ENCODE measurements at regions not wholly inside any gene's neighbourhood (a gene's known extent, or its start where the extent isn't known, plus 50 kb on each side); places are given as distances from the start of the nearest gene placed in this dataset.
"Not testable (repeated sequence)": the region's sequence is repeated elsewhere in the genome, so short reads cannot be mapped to it uniquely, and the experiment has no call there.

GRCh38 chr5:105131045-105131444 lies 1568.5 kb upstream of the NUDT12 start:
- no peaks in the 10 kb centered on the region for H3K36me3 Mint-ChIP-seq
- ATAC-seq (ENCODE audit: low read depth) = no peak
- H3K9me3 Mint-ChIP-seq = peaks cover 9% of the 10 kb centered on the region
- no peak overlapping the region for H3K4me3 Mint-ChIP-seq
- no peak overlapping the region for H3K27ac Mint-ChIP-seq
- no peak for DNase-seq (ENCODE audit: low spot score in 2 of 2)
- no peaks in the 10 kb centered on the region for H3K27me3 Mint-ChIP-seq
- no peaks in the 10 kb centered on the region for H3K4me1 Mint-ChIP-seq

GRCh38 chr5:105101577-105101976 lies 1539.0 kb upstream of the NUDT12 start:
- H3K27ac Mint-ChIP-seq = no peak overlapping the region
- H3K4me1 Mint-ChIP-seq = no peaks in the 10 kb centered on the region
- peaks cover 7% of the 10 kb centered on the region for H3K9me3 Mint-ChIP-seq
- no peaks in the 10 kb centered on the region for H3K27me3 Mint-ChIP-seq
- H3K4me3 Mint-ChIP-seq = no peak overlapping the region
- no peak for DNase-seq (ENCODE audit: low spot score in 2 of 2)
- H3K36me3 Mint-ChIP-seq = no peaks in the 10 kb centered on the region
- ATAC-seq (ENCODE audit: low read depth) = no peak

- H3K4me3 Mint-ChIP-seq = no peak overlapping the region
- H3K27ac Mint-ChIP-seq = no peak overlapping the region
- no peaks in the 10 kb centered on the region for H3K36me3 Mint-ChIP-seq
- DNase-seq (ENCODE audit: low spot score in 2 of 2) (no peak), ATAC-seq (ENCODE audit: low read depth) (no peak)
- H3K27me3 Mint-ChIP-seq = no peaks in the 10 kb centered on the region
- H3K9me3 Mint-ChIP-seq = peaks cover 9% of the 10 kb centered on the region
- H3K4me1 Mint-ChIP-seq = no peaks in the 10 kb centered on the region
These were observed 1526.4 kb upstream of the NUDT12 start for GRCh38 chr5:105088961-105089360.

GRCh38 chr5:105088102-105088501 lies 1525.5 kb upstream of the NUDT12 start:
- Mint-ChIP-seq H3K4me1 (no peaks in the 10 kb centered on the region), H3K9me3 (peaks cover 6% of the 10 kb centered on the region), H3K36me3 (no peaks in the 10 kb centered on the region), H3K27ac (no peak overlapping the region), H3K27me3 (no peaks in the 10 kb centered on the region), H3K4me3 (no peak overlapping the region)
- no peak for DNase-seq (ENCODE audit: low spot score in 2 of 2)
- ATAC-seq (ENCODE audit: low read depth) = no peak

- no peaks in the 10 kb centered on the region for H3K27me3 Mint-ChIP-seq
- no peak overlapping the region for H3K27ac Mint-ChIP-seq
- no peaks in the 10 kb centered on the region for H3K36me3 Mint-ChIP-seq
- no peaks in the 10 kb centered on the region for H3K4me1 Mint-ChIP-seq
- DNase-seq (ENCODE audit: low spot score in 2 of 2) (no peak), ATAC-seq (ENCODE audit: low read depth) (no peak)
- no peak overlapping the region for H3K4me3 Mint-ChIP-seq
- H3K9me3 Mint-ChIP-seq = peaks cover 5% of the 10 kb centered on the region
These were observed 1495.3 kb upstream of the NUDT12 start for GRCh38 chr5:105057893-105058292.

GRCh38 chr5:105057001-105057436 lies 1494.4 kb upstream of the NUDT12 start:
- H3K27me3 Mint-ChIP-seq = no peaks in the 10 kb centered on the region
- DNase-seq (ENCODE audit: low spot score in 2 of 2) = no peak
- no peak overlapping the region for H3K27ac Mint-ChIP-seq
- H3K36me3 Mint-ChIP-seq = no peaks in the 10 kb centered on the region
- ATAC-seq (ENCODE audit: low read depth) = no peak
- H3K4me1 Mint-ChIP-seq = no peaks in the 10 kb centered on the region
- H3K4me3 Mint-ChIP-seq = no peak overlapping the region
- H3K9me3 Mint-ChIP-seq = peaks cover 7% of the 10 kb centered on the region

GRCh38 chr5:105054406-105054805 lies 1491.8 kb upstream of the NUDT12 start:
- no peaks in the 10 kb centered on the region for H3K4me1 Mint-ChIP-seq
- H3K36me3 Mint-ChIP-seq = no peaks in the 10 kb centered on the region
- peaks cover 8% of the 10 kb centered on the region for H3K9me3 Mint-ChIP-seq
- DNase-seq (ENCODE audit: low spot score in 2 of 2) (no peak), ATAC-seq (ENCODE audit: low read depth) (no peak)
- H3K27ac Mint-ChIP-seq = no peak overlapping the region
- H3K27me3 Mint-ChIP-seq = no peaks in the 10 kb centered on the region
- H3K4me3 Mint-ChIP-seq = no peak overlapping the region

GRCh38 chr5:105042623-105043022 lies 1480.0 kb upstream of the NUDT12 start:
- Mint-ChIP-seq H3K9me3 (peaks cover 4% of the 10 kb centered on the region), H3K4me3 (no peak overlapping the region), H3K4me1 (no peaks in the 10 kb centered on the region), H3K27ac (no peak overlapping the region), H3K27me3 (no peaks in the 10 kb centered on the region), H3K36me3 (no peaks in the 10 kb centered on the region)
- DNase-seq (ENCODE audit: low spot score in 2 of 2) (no peak), ATAC-seq (ENCODE audit: low read depth) (no peak)

- not testable (repeated sequence) for H3K27me3 Mint-ChIP-seq; H3K27ac Mint-ChIP-seq; H3K36me3 Mint-ChIP-seq; H3K4me1 Mint-ChIP-seq; H3K4me3 Mint-ChIP-seq; ATAC-seq (ENCODE audit: low read depth); DNase-seq (ENCODE audit: low spot score in 2 of 2)
- peaks cover 12% of the 10 kb centered on the region for H3K9me3 Mint-ChIP-seq
These were observed 1474.2 kb upstream of the NUDT12 start for GRCh38 chr5:105036814-105037213.

GRCh38 chr5:105034401-105034763 lies 1471.8 kb upstream of the NUDT12 start:
- DNase-seq (ENCODE audit: low spot score in 2 of 2) (no peak), ATAC-seq (ENCODE audit: low read depth) (no peak)
- H3K9me3 Mint-ChIP-seq = peaks cover 10% of the 10 kb centered on the region
- H3K27me3 Mint-ChIP-seq = no peaks in the 10 kb centered on the region
- H3K27ac Mint-ChIP-seq = no peak overlapping the region
- H3K36me3 Mint-ChIP-seq = no peaks in the 10 kb centered on the region
- no peaks in the 10 kb centered on the region for H3K4me1 Mint-ChIP-seq
- no peak overlapping the region for H3K4me3 Mint-ChIP-seq

- ATAC-seq (ENCODE audit: low read depth) (no peak), DNase-seq (ENCODE audit: low spot score in 2 of 2) (no peak)
- H3K27me3 Mint-ChIP-seq = no peaks in the 10 kb centered on the region
- no peak overlapping the region for H3K27ac Mint-ChIP-seq
- no peaks in the 10 kb centered on the region for H3K36me3 Mint-ChIP-seq
- H3K4me3 Mint-ChIP-seq = no peak overlapping the region
- H3K9me3 Mint-ChIP-seq = peaks cover 8% of the 10 kb centered on the region
- H3K4me1 Mint-ChIP-seq = no peaks in the 10 kb centered on the region
These were observed 1471.2 kb upstream of the NUDT12 start for GRCh38 chr5:105033637-105034400.

- H3K9me3 Mint-ChIP-seq = peaks cover 8% of the 10 kb centered on the region
- H3K4me1 Mint-ChIP-seq = no peaks in the 10 kb centered on the region
- no peaks in the 10 kb centered on the region for H3K27me3 Mint-ChIP-seq
- H3K27ac Mint-ChIP-seq = no peak overlapping the region
- H3K36me3 Mint-ChIP-seq = no peaks in the 10 kb centered on the region
- DNase-seq (ENCODE audit: low spot score in 2 of 2) (no peak), ATAC-seq (ENCODE audit: low read depth) (no peak)
- H3K4me3 Mint-ChIP-seq = no peak overlapping the region
These were observed 1470.3 kb upstream of the NUDT12 start for GRCh38 chr5:105032917-105033316.

- no peaks in the 10 kb centered on the region for H3K36me3 Mint-ChIP-seq
- no peak for ATAC-seq (ENCODE audit: low read depth)
- no peaks in the 10 kb centered on the region for H3K27me3 Mint-ChIP-seq
- DNase-seq (ENCODE audit: low spot score in 2 of 2) = no peak
- peaks cover 3% of the 10 kb centered on the region for H3K9me3 Mint-ChIP-seq
- H3K4me3 Mint-ChIP-seq = no peak overlapping the region
- H3K27ac Mint-ChIP-seq = no peak overlapping the region
- no peaks in the 10 kb centered on the region for H3K4me1 Mint-ChIP-seq
These were observed 1467.6 kb upstream of the NUDT12 start for GRCh38 chr5:105030153-105030552.

GRCh38 chr5:105015098-105015497 lies 1452.5 kb upstream of the NUDT12 start:
- ATAC-seq (ENCODE audit: low read depth) = no peak
- Mint-ChIP-seq H3K27me3 (no peaks in the 10 kb centered on the region), H3K4me1 (no peaks in the 10 kb centered on the region), H3K9me3 (peaks cover 4% of the 10 kb centered on the region), H3K4me3 (no peak overlapping the region), H3K36me3 (no peaks in the 10 kb centered on the region), H3K27ac (no peak overlapping the region)
- no peak for DNase-seq (ENCODE audit: low spot score in 2 of 2)

- H3K9me3 Mint-ChIP-seq = peaks cover 2% of the 10 kb centered on the region
- H3K27me3 Mint-ChIP-seq = no peaks in the 10 kb centered on the region
- H3K27ac Mint-ChIP-seq = no peak overlapping the region
- no peaks in the 10 kb centered on the region for H3K36me3 Mint-ChIP-seq
- no peak for DNase-seq (ENCODE audit: low spot score in 2 of 2)
- no peak for ATAC-seq (ENCODE audit: low read depth)
- no peak overlapping the region for H3K4me3 Mint-ChIP-seq
- H3K4me1 Mint-ChIP-seq = no peaks in the 10 kb centered on the region
These were observed 1436.0 kb upstream of the NUDT12 start for GRCh38 chr5:104998572-104998971.
